Ishikawa (cell line): ENCODE measurements at regions not wholly inside any gene's neighbourhood (a gene's known extent, or its start where the extent isn't known, plus 50 kb on each side); places are given as distances from the start of the nearest gene placed in this dataset.

Source experiments
- CEBPB ChIP-seq: IDR thresholded peaks from 2 replicates; pipeline ENCODE4 v1.6.1; 2012
- CREB1 ChIP-seq: IDR thresholded peaks from 2 replicates; pipeline ENCODE4 v1.6.1; 2012; ENCODE audit warnings: low read depth
- EGR1 ChIP-seq: IDR thresholded peaks from 2 replicates; pipeline ENCODE4 v1.6.1; 2012
- EP300 ChIP-seq: IDR thresholded peaks from 2 replicates; pipeline ENCODE4 v1.6.1; 2012; ENCODE audit warnings: borderline replicate concordance
- FOXM1 ChIP-seq: IDR thresholded peaks from 2 replicates; pipeline ENCODE4 v1.6.1; 2012; ENCODE audit warnings: low read depth, borderline replicate concordance
- MAX ChIP-seq: IDR thresholded peaks from 2 replicates; pipeline ENCODE4 v1.6.1; 2012
- RAD21 ChIP-seq: IDR thresholded peaks from 2 replicates; pipeline ENCODE4 v1.6.1; 2012; ENCODE audit warnings: low read depth
- REST ChIP-seq: IDR thresholded peaks from 2 replicates; pipeline ENCODE4 v1.6.1; 2012; ENCODE audit warnings: low read depth, mild to moderate bottlenecking
- TAF1 ChIP-seq: IDR thresholded peaks from 2 replicates; pipeline ENCODE4 v1.6.1; 2012; ENCODE audit warnings: low read depth, mild to moderate bottlenecking
- TEAD4 ChIP-seq: IDR thresholded peaks from 2 replicates; pipeline ENCODE4 v1.6.1; 2012
- USF1 ChIP-seq: IDR thresholded peaks from 2 replicates; pipeline ENCODE4 v1.6.1; 2012
- ZBTB7A ChIP-seq: IDR thresholded peaks from 2 replicates; pipeline ENCODE4 v1.6.1; 2012; ENCODE audit warnings: low read depth

- TF ChIP-seq TAF1 (no peak), EP300 (no peak), RAD21 (no peak), ZBTB7A (no peak), TEAD4 (no peak), EGR1 (no peak), MAX (no peak), CREB1 (no peak), REST (no peak), FOXM1 (no peak), CEBPB (no peak), USF1 (no peak)
Observed at GRCh38 chr9:11537566-11537965, 924.8 kb upstream of the PTPRD start.
